ENCODE measurements at regions not wholly inside any gene's neighbourhood (a gene's known extent, or its start where the extent isn't known, plus 50 kb on each side); places are given as distances from the start of the nearest gene placed in this dataset.

DNA sequence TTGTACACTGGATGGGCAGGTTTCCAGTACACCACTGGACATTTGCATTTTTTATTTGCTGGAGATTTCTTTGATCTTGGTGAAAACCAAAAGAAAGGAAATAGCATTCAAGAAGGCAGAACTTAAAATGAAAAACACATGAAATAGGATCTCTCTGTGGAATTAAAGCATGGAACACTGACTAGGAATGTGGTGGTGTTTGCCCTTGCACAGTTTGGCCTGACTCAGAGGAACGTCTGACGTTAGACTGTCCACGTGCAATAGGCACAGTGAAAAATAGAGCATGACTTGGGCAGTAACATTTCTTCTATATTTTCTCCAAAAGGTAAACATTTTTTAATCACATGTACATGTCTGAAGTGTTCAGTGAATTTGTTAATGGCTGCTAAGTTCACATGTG is 474.1 kb upstream of the PRICKLE1 start:
- H3K4me3 ChIP-seq (ENCODE audit: low read depth in 1 of 3, low read length in 3 of 3), result no peak overlapping the region
- 64% methylated on average over 3 of the region's 3 CpGs for WGBS
- H3K9me3 ChIP-seq (ENCODE audit: control insufficient read depth in 4 of 4, low read length in 3 of 4), result no peaks in the 10 kb centered on the region
- no peaks in the 10 kb centered on the region for H3K4me1 ChIP-seq (ENCODE audit: control insufficient read depth in 4 of 4, insufficient read depth in 4 of 4, low read length in 3 of 4)
- no peaks in the 10 kb centered on the region for H3K27me3 ChIP-seq (ENCODE audit: control insufficient read depth in 4 of 4, insufficient read depth in 4 of 4, low read length in 3 of 4)
- no peak overlapping the region for H3K9ac ChIP-seq (ENCODE audit: low read depth in 1 of 2, low read length in 2 of 2)
- DNase-seq (ENCODE audit: low spot score), result no peak
- no peaks in the 10 kb centered on the region for H3K36me3 ChIP-seq (ENCODE audit: control insufficient read depth in 4 of 4, insufficient read depth in 3 of 4, low read depth in 1 of 4, low read length in 3 of 4)
- TF ChIP-seq FOXA2 (IDR thresholded peaks at IDR 0.05) (no peak), TAF1 (conservative IDR thresholded peaks at IDR 0.05) (no peak), JUND (IDR thresholded peaks at IDR 0.05) (no peak), HNF4G (IDR thresholded peaks at IDR 0.05) (no peak), HNF4A (conservative IDR thresholded peaks at IDR 0.05) (no peak), RXRA (IDR thresholded peaks at IDR 0.05) (no peak), EGR1 (IDR thresholded peaks at IDR 0.05; ENCODE audit: low read depth in 2 of 2) (no peak), RAD21 (IDR thresholded peaks at IDR 0.05) (no peak), SP1 (IDR thresholded peaks at IDR 0.05) (no peak), FOXA1 (IDR thresholded peaks at IDR 0.05) (no peak), NR2F2 (IDR thresholded peaks at IDR 0.05) (no peak), YY1 (IDR thresholded peaks at IDR 0.05) (no peak), CTCF (IDR thresholded peaks at IDR 0.05; ENCODE audit: low read depth, low read length, missing input control) (no peak), GABPA (IDR thresholded peaks at IDR 0.05 in 1 of 2, conservative IDR thresholded peaks at IDR 0.05 in 1 of 2) (no peak)
- TF ChIP-seq, protein P1, sequence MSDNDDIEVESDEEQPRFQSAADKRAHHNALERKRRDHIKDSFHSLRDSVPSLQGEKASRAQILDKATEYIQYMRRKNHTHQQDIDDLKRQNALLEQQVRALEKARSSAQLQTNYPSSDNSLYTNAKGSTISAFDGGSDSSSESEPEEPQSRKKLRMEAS (IDR thresholded peaks at IDR 0.05), result no peak
- TF ChIP-seq, protein P2, sequence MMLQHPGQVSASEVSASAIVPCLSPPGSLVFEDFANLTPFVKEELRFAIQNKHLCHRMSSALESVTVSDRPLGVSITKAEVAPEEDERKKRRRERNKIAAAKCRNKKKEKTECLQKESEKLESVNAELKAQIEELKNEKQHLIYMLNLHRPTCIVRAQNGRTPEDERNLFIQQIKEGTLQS (IDR thresholded peaks at IDR 0.05), result no peak
- TF ChIP-seq, protein P3, sequence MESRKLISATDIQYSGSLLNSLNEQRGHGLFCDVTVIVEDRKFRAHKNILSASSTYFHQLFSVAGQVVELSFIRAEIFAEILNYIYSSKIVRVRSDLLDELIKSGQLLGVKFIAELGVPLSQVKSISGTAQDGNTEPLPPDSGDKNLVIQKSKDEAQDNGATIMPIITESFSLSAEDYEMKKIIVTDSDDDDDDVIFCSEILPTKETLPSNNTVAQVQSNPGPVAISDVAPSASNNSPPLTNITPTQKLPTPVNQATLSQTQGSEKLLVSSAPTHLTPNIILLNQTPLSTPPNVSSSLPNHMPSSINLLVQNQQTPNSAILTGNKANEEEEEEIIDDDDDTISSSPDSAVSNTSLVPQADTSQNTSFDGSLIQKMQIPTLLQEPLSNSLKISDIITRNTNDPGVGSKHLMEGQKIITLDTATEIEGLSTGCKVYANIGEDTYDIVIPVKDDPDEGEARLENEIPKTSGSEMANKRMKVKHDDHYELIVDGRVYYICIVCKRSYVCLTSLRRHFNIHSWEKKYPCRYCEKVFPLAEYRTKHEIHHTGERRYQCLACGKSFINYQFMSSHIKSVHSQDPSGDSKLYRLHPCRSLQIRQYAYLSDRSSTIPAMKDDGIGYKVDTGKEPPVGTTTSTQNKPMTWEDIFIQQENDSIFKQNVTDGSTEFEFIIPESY (IDR thresholded peaks at IDR 0.05), result no peak
- TF ChIP-seq, protein P4, sequence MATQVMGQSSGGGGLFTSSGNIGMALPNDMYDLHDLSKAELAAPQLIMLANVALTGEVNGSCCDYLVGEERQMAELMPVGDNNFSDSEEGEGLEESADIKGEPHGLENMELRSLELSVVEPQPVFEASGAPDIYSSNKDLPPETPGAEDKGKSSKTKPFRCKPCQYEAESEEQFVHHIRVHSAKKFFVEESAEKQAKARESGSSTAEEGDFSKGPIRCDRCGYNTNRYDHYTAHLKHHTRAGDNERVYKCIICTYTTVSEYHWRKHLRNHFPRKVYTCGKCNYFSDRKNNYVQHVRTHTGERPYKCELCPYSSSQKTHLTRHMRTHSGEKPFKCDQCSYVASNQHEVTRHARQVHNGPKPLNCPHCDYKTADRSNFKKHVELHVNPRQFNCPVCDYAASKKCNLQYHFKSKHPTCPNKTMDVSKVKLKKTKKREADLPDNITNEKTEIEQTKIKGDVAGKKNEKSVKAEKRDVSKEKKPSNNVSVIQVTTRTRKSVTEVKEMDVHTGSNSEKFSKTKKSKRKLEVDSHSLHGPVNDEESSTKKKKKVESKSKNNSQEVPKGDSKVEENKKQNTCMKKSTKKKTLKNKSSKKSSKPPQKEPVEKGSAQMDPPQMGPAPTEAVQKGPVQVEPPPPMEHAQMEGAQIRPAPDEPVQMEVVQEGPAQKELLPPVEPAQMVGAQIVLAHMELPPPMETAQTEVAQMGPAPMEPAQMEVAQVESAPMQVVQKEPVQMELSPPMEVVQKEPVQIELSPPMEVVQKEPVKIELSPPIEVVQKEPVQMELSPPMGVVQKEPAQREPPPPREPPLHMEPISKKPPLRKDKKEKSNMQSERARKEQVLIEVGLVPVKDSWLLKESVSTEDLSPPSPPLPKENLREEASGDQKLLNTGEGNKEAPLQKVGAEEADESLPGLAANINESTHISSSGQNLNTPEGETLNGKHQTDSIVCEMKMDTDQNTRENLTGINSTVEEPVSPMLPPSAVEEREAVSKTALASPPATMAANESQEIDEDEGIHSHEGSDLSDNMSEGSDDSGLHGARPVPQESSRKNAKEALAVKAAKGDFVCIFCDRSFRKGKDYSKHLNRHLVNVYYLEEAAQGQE (IDR thresholded peaks at IDR 0.05), result no peak
- H3K27ac ChIP-seq (ENCODE audit: low read depth in 1 of 2, low read length in 2 of 2), result no peak overlapping the region

All from liver (tissue), 8 donors.